DND-41 (cell line): ENCODE measurements at regions not wholly inside any gene's neighbourhood (a gene's known extent, or its start where the extent isn't known, plus 50 kb on each side); places are given as distances from the start of the nearest gene placed in this dataset.

ENCODE experiments used
- ATAC-seq: fragments of 200-7000 bp; cut with Tn5 transposase; 3 replicates; pipeline ENCODE4 v1.9.1; 2021; ENCODE audit warnings: low read depth; ENCODE audit not compliant: insufficient read depth
- DNase-seq: peaks from one replicate; pipeline ENCODE4 v3.0.0-alpha.2; 2020
- H2AFZ ChIP-seq: 2 replicates; pipeline ENCODE4 v1.6.0; 2012; ENCODE audit warnings: low read depth, low read length
- H3K27ac ChIP-seq: 2 replicates; pipeline ENCODE4 v1.5.1; 2012; ENCODE audit warnings: low read length, inconsistent platforms
- H3K27me3 ChIP-seq: fragments of 200-600 bp; sonication (generic); 2 replicates; pipeline ENCODE4 v1.6.0; 2012; ENCODE audit warnings: low read length, mild to moderate bottlenecking, inconsistent platforms; ENCODE audit not compliant: insufficient read depth, poor library complexity
- H3K36me3 ChIP-seq: 2 replicates; pipeline ENCODE4 v1.5.1; 2012; ENCODE audit warnings: low read length, inconsistent platforms; ENCODE audit not compliant: insufficient read depth
- H3K4me1 ChIP-seq: 2 replicates; pipeline ENCODE4 v1.5.1; 2012; ENCODE audit warnings: mild to moderate bottlenecking, low read length; ENCODE audit not compliant: insufficient read depth
- H3K4me2 ChIP-seq: 2 replicates; pipeline ENCODE4 v1.6.0; 2012; ENCODE audit warnings: mild to moderate bottlenecking, moderate library complexity, low read length, inconsistent platforms; ENCODE audit not compliant: insufficient read depth
- H3K4me3 ChIP-seq, 2 experiments: fragments of 200-600 bp in 1 of 2; shearing (Covaris generic) in 1 of 2; 2 replicates each; pipeline ENCODE4 v1.5.1; 2012 to 2016; ENCODE audit warnings: inconsistent platforms in 2 of 2, low read length in 2 of 2, mild to moderate bottlenecking in 2 of 2, low read depth in 1 of 2, moderate library complexity in 1 of 2
- H3K79me2 ChIP-seq: 2 replicates; pipeline ENCODE4 v1.6.0; 2012; ENCODE audit warnings: low read length, inconsistent platforms; ENCODE audit not compliant: insufficient read depth
- H3K9ac ChIP-seq: 2 replicates; pipeline ENCODE4 v1.6.0; 2012; ENCODE audit warnings: low read depth, mild to moderate bottlenecking, inconsistent platforms, low read length, moderate library complexity
- H3K9me3 ChIP-seq: 2 replicates; pipeline ENCODE4 v1.5.1; 2012; ENCODE audit warnings: low read length, moderate library complexity, mild to moderate bottlenecking, inconsistent platforms; ENCODE audit not compliant: insufficient read depth, severe bottlenecking
- H4K20me1 ChIP-seq: 2 replicates; pipeline ENCODE4 v1.6.0; 2012; ENCODE audit warnings: low read length; ENCODE audit not compliant: insufficient read depth
- EZH2 ChIP-seq: IDR thresholded peaks from 3 replicates; pipeline ENCODE4 v1.6.1; 2012; ENCODE audit warnings: borderline replicate concordance, low read depth, mild to moderate bottlenecking, moderate library complexity, low read length, inconsistent platforms; ENCODE audit not compliant: severe bottlenecking
- TF ChIP-seq, protein P1 (sequence below): IDR thresholded peaks from 2 replicates; pipeline ENCODE4 v1.5.1; 2012; ENCODE audit warnings: borderline replicate concordance, low read length, moderate library complexity, mild to moderate bottlenecking; ENCODE audit not compliant: poor library complexity, severe bottlenecking; ENCODE audit errors: extremely low read depth

DNA sequence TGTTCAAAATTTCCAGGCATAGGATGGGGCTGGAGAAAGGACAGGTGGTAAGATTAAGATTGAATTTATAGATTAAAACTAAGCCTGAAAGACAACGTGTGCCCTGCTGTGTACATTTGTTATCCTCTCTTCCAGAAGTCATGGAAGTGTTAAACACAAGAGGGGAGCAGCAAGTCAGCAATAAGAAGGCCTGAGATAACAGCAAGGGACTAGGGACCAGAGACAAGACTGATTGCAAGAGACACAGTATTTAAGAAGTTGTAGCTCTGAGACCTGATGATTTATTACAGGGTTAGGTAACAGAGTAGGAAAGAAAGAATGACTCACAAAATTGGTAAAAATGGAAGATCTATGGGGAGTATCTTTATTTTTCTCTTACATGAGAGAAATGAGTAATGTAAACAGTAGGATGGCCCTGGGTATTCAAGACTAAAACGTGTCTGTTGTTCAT is 55.7 kb upstream of the COL1A2 start:
- ATAC-seq (no peak), DNase-seq (no peak)
- no peak overlapping the region for H3K4me3 ChIP-seq
- H3K9me3 ChIP-seq: no peaks in the 10 kb centered on the region
- H3K36me3 ChIP-seq: no peaks in the 10 kb centered on the region
- no peaks in the 10 kb centered on the region for H3K79me2 ChIP-seq
- H2AFZ ChIP-seq: no peak overlapping the region
- H3K9ac ChIP-seq: no peak overlapping the region
- H3K27ac ChIP-seq: no peak overlapping the region
- H4K20me1 ChIP-seq: no peaks in the 10 kb centered on the region
- no peak overlapping the region for H3K4me2 ChIP-seq
- TF ChIP-seq EZH2: no peak
- TF ChIP-seq, protein P1, sequence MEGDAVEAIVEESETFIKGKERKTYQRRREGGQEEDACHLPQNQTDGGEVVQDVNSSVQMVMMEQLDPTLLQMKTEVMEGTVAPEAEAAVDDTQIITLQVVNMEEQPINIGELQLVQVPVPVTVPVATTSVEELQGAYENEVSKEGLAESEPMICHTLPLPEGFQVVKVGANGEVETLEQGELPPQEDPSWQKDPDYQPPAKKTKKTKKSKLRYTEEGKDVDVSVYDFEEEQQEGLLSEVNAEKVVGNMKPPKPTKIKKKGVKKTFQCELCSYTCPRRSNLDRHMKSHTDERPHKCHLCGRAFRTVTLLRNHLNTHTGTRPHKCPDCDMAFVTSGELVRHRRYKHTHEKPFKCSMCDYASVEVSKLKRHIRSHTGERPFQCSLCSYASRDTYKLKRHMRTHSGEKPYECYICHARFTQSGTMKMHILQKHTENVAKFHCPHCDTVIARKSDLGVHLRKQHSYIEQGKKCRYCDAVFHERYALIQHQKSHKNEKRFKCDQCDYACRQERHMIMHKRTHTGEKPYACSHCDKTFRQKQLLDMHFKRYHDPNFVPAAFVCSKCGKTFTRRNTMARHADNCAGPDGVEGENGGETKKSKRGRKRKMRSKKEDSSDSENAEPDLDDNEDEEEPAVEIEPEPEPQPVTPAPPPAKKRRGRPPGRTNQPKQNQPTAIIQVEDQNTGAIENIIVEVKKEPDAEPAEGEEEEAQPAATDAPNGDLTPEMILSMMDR: no peak
- no peaks in the 10 kb centered on the region for H3K27me3 ChIP-seq
- H3K4me1 ChIP-seq: no peaks in the 10 kb centered on the region

DNA sequence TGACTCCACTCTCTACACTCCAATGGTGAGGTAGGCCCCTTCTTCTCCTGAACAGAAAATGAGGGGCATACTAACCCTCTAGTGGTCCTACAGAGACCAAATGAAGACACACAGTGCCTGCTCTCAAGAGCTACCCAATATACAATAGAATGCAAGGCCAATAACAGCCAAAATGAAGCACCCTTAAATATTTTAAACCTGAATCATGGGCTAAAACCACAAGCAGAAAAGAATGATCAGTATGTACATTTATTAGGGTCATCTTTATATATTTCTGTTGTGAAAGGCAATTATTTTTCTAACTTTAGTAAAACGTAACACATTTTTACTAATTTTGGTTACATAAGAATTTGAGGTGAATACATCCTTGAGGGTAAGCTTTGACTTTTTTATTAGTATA is 49.9 kb upstream of the COL1A2 start:
- no peak overlapping the region for H3K27ac ChIP-seq
- no peak for DNase-seq
- ATAC-seq: no peak
- no peak overlapping the region for H3K9ac ChIP-seq
- peaks cover 2% of the 10 kb centered on the region for H3K27me3 ChIP-seq
- no peak overlapping the region for H3K4me3 ChIP-seq
- H3K9me3 ChIP-seq: no peaks in the 10 kb centered on the region
- TF ChIP-seq, protein P1: no peak
- TF ChIP-seq EZH2: no peak
- no peak overlapping the region for H2AFZ ChIP-seq
- no peak overlapping the region for H3K4me2 ChIP-seq
- H3K4me1 ChIP-seq: no peaks in the 10 kb centered on the region
- no peaks in the 10 kb centered on the region for H3K79me2 ChIP-seq
- no peaks in the 10 kb centered on the region for H3K36me3 ChIP-seq
- H4K20me1 ChIP-seq: no peaks in the 10 kb centered on the region
